Hepatocyte (in vitro differentiated cells): ENCODE measurements at regions not wholly inside any gene's neighbourhood (a gene's known extent, or its start where the extent isn't known, plus 50 kb on each side); places are given as distances from the start of the nearest gene placed in this dataset.

Experiments used
- DNase-seq: peaks from one replicate; pipeline ENCODE4 v3.0.0-alpha.2; 2016; ENCODE audit warnings: low spot score
- H2AFZ ChIP-seq: fragments of 200-600 bp; sonication (generic); 2 replicates; pipeline ENCODE4 v1.6.0; 2016; ENCODE audit warnings: antibody characterized with exemption, mild to moderate bottlenecking
- H3K27ac ChIP-seq: fragments of 200-600 bp; sonication (generic); 2 replicates; pipeline ENCODE4 v1.5.1; 2016; ENCODE audit warnings: mild to moderate bottlenecking
- H3K27me3 ChIP-seq: fragments of 200-600 bp; sonication (generic); 2 replicates; pipeline ENCODE4 v1.6.1; 2016
- H3K36me3 ChIP-seq: fragments of 200-600 bp; sonication (generic); replicated peaks from 2 replicates; pipeline ENCODE4 v1.5.1; 2016; ENCODE audit warnings: low read depth; ENCODE audit not compliant: insufficient read depth
- H3K4me1 ChIP-seq: fragments of 200-600 bp; sonication (generic); 2 replicates; pipeline ENCODE4 v1.5.1; 2016; ENCODE audit warnings: mild to moderate bottlenecking, moderate library complexity; ENCODE audit not compliant: insufficient read depth
- H3K4me2 ChIP-seq: fragments of 200-600 bp; sonication (generic); 2 replicates; pipeline ENCODE4 v1.6.0; 2016
- H3K4me3 ChIP-seq: fragments of 200-600 bp; sonication (generic); 2 replicates; pipeline ENCODE4 v1.5.1; 2016; ENCODE audit warnings: mild to moderate bottlenecking
- H3K79me2 ChIP-seq: fragments of 200-600 bp; sonication (generic); 2 replicates; pipeline ENCODE4 v1.6.0; 2017; ENCODE audit warnings: mild to moderate bottlenecking
- H3K9me2 ChIP-seq: fragments of 200-600 bp; sonication (generic); replicated peaks from 2 replicates; pipeline ENCODE4 v1.6.0; 2017; ENCODE audit warnings: mild to moderate bottlenecking; ENCODE audit not compliant: insufficient read depth
- H3K9me3 ChIP-seq: fragments of 200-600 bp; sonication (generic); 2 replicates; pipeline ENCODE4 v1.5.1; 2016; ENCODE audit warnings: low read depth, mild to moderate bottlenecking
- H4K20me1 ChIP-seq: fragments of 200-600 bp; sonication (generic); 2 replicates; pipeline ENCODE4 v1.6.0; 2016; ENCODE audit warnings: mild to moderate bottlenecking; ENCODE audit not compliant: insufficient read depth, poor library complexity, severe bottlenecking
- CTCF ChIP-seq: fragments of 200-600 bp; sonication (generic); IDR thresholded peaks from 2 replicates; pipeline ENCODE4 v1.5.1; 2016; ENCODE audit warnings: antibody characterized with exemption, mild to moderate bottlenecking; ENCODE audit not compliant: poor library complexity
- EZH2 ChIP-seq: fragments of 200-600 bp; sonication (generic); IDR thresholded peaks from 2 replicates; pipeline ENCODE4 v1.6.1; 2016; ENCODE audit warnings: antibody characterized with exemption, mild to moderate bottlenecking, borderline replicate concordance
- EZH2phosphoT487 ChIP-seq: fragments of 200-600 bp; sonication (generic); IDR thresholded peaks from one replicate; pipeline ENCODE4 v1.6.1; 2018; ENCODE audit warnings: antibody characterized with exemption, mild to moderate bottlenecking, low read depth, moderate library complexity; ENCODE audit not compliant: unreplicated experiment, severe bottlenecking
- whole genome bisulfite sequencing: methylation state at CpG from one replicate; pipeline ENCODE4 v1.1.6; 2016; ENCODE audit warnings: low lambda C conversion rate; ENCODE audit errors: missing lambda C conversion rate; 5-methylcytosine and 5-hydroxymethylcytosine counted together

GRCh38 chr11:28962502-28962901, 854.3 kb downstream of the METTL15 start:
- no peak for TF ChIP-seq EZH2phosphoT487
- no peak for TF ChIP-seq CTCF
- no peak for TF ChIP-seq EZH2
- H3K36me3 ChIP-seq: no peaks in the 10 kb centered on the region
- no peaks in the 10 kb centered on the region for H3K27me3 ChIP-seq
- no peaks in the 10 kb centered on the region for H3K9me2 ChIP-seq
- H3K4me2 ChIP-seq: no peak overlapping the region
- no peaks in the 10 kb centered on the region for H3K4me1 ChIP-seq
- no peak for DNase-seq
- H2AFZ ChIP-seq: no peak overlapping the region
- WGBS: 91% methylated on average over 5 of the region's 5 CpGs
- H4K20me1 ChIP-seq: no peaks in the 10 kb centered on the region
- H3K4me3 ChIP-seq: no peak overlapping the region
- H3K79me2 ChIP-seq: no peaks in the 10 kb centered on the region
- H3K9me3 ChIP-seq: no peaks in the 10 kb centered on the region
- H3K27ac ChIP-seq: no peak overlapping the region

GRCh38 chr11:28961726-28962125, 853.5 kb downstream of the METTL15 start:
- TF ChIP-seq EZH2phosphoT487 (no peak), CTCF (no peak), EZH2 (no peak)
- Histone ChIP-seq H3K27me3 (no peaks in the 10 kb centered on the region), H3K27ac (no peak overlapping the region), H3K4me2 (no peak overlapping the region), H3K4me3 (no peak overlapping the region), H3K9me3 (no peaks in the 10 kb centered on the region), H4K20me1 (no peaks in the 10 kb centered on the region), H3K9me2 (no peaks in the 10 kb centered on the region), H2AFZ (no peak overlapping the region), H3K4me1 (no peaks in the 10 kb centered on the region), H3K36me3 (no peaks in the 10 kb centered on the region), H3K79me2 (no peaks in the 10 kb centered on the region)
- WGBS: 45% methylated on average over 1 of the region's 1 CpG
- DNase-seq: no peak

GRCh38 chr11:28956446-28956845, 848.3 kb downstream of the METTL15 start:
- no peaks in the 10 kb centered on the region for H3K36me3 ChIP-seq
- H3K27me3 ChIP-seq: no peaks in the 10 kb centered on the region
- H3K4me1 ChIP-seq: no peaks in the 10 kb centered on the region
- no peak for DNase-seq
- H3K9me3 ChIP-seq: no peaks in the 10 kb centered on the region
- H4K20me1 ChIP-seq: no peaks in the 10 kb centered on the region
- no peaks in the 10 kb centered on the region for H3K79me2 ChIP-seq
- H3K4me3 ChIP-seq: no peak overlapping the region
- H3K27ac ChIP-seq: no peak overlapping the region
- H3K9me2 ChIP-seq: no peaks in the 10 kb centered on the region
- H2AFZ ChIP-seq: no peak overlapping the region
- H3K4me2 ChIP-seq: no peak overlapping the region
- 58% methylated on average over 3 of the region's 3 CpGs for WGBS
- TF ChIP-seq CTCF: no peak

GRCh38 chr11:28951191-28951590, 843.0 kb downstream of the METTL15 start:
- no peak for DNase-seq
- H3K27me3 ChIP-seq: no peaks in the 10 kb centered on the region
- H3K27ac ChIP-seq: no peak overlapping the region
- H3K9me2 ChIP-seq: no peaks in the 10 kb centered on the region
- no peaks in the 10 kb centered on the region for H3K9me3 ChIP-seq
- no peak overlapping the region for H3K4me3 ChIP-seq
- H3K4me2 ChIP-seq: no peak overlapping the region
- WGBS: 91% methylated on average over 1 of the region's 1 CpG
- TF ChIP-seq EZH2phosphoT487: no peak
- no peak for TF ChIP-seq CTCF
- TF ChIP-seq EZH2: no peak
- H3K36me3 ChIP-seq: no peaks in the 10 kb centered on the region
- H2AFZ ChIP-seq: no peak overlapping the region
- H3K4me1 ChIP-seq: no peaks in the 10 kb centered on the region
- no peaks in the 10 kb centered on the region for H3K79me2 ChIP-seq
- H4K20me1 ChIP-seq: no peaks in the 10 kb centered on the region
